ENCODE measurements at regions not wholly inside any gene's neighbourhood (a gene's known extent, or its start where the extent isn't known, plus 50 kb on each side); places are given as distances from the start of the nearest gene placed in this dataset.

DNA sequence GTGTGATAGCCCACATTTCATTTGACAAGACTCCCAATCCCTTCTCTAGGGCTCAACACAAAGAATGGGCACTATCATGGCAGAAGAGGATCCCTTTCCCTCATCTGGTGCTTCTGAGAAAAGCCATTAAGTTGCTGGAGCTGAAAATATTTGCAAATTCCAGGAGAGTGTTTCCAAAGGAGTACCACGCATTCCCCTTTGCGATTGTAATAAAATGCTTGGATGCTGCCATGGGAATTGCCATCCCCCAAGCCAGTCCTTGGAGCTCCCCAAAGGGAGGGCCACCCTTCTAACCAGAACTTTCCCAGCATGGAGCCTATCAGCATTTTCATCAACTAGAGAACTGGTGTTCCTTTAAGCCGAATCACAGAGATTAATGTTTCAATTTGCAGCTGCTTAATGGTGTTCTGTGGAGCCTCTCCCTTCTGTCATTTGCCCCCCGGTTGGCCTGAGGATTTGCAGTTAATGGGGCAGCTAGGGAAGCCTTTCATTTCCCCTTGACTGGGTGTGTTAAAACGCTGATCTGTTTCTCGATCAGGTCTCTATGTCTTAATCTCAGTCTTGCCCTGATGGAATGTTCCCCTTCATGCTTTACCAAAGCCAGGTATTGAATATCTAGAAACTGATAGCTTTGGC, 133.0 kb downstream of the ENC1 start:
- no peak for TF ChIP-seq CTCF (IDR thresholded peaks at IDR 0.05; ENCODE audit: low read depth, low read length)
- no peak overlapping the region for H3K4me3 ChIP-seq (ENCODE audit: low read depth, low read length)

- no peak overlapping the region for H3K4me3 ChIP-seq (ENCODE audit: low read depth, low read length)
- no peak for TF ChIP-seq CTCF (IDR thresholded peaks at IDR 0.05; ENCODE audit: low read depth, low read length)
Measured at GRCh38 chr5:74506119-74506518, 134.4 kb downstream of the ENC1 start.

GRCh38 chr5:74504463-74504862, 136.1 kb downstream of the ENC1 start:
- no peak overlapping the region for H3K4me3 ChIP-seq (ENCODE audit: low read depth, low read length)
- no peak for TF ChIP-seq CTCF (IDR thresholded peaks at IDR 0.05; ENCODE audit: low read depth, low read length)

- no peak overlapping the region for H3K4me3 ChIP-seq (ENCODE audit: low read depth, low read length)
- no peak for TF ChIP-seq CTCF (IDR thresholded peaks at IDR 0.05; ENCODE audit: low read depth, low read length)
Measured at GRCh38 chr5:74502479-74502950, 138.0 kb downstream of the ENC1 start.

- no peak overlapping the region for H3K4me3 ChIP-seq (ENCODE audit: low read depth, low read length)
- no peak for TF ChIP-seq CTCF (IDR thresholded peaks at IDR 0.05; ENCODE audit: low read depth, low read length)
Measured at GRCh38 chr5:74501674-74502478, 138.7 kb downstream of the ENC1 start.

DNA sequence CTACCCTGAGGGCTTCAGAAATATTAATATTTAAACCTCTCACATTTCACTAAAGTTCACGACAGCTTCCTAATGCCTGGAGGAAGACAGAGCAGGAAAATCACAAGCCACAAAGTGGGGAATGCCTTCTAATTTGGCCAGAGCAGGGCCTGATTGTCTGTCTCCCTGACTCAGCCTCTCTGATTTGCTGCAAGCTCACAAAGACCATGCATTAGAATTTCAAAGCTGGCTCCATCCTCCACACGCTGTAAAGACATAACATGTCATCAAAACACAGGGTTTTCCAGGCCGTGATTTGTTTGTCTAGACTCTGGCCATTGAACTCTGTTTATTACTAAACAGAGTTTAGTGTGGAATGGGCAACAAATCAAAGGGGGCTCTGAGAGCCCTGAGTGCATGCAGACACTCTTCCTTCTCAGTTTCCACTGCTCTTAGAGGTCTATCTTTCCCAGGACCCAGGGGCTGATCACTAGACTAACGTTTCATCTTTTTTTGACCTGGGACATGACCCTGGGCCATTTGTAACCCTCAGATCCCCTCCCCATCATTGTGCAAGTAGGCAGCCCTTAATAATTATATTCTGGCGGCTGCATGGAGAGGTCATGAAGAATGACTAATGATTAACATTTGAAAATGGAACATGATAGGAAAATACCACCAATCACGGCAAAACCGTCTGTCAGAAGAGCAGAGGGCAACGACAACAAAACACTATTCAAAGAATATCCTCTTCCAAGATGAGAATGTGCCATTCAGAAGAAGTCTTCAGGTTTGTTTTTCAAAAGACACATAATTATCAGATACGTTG, 140.2 kb downstream of the ENC1 start:
- H3K4me3 ChIP-seq (ENCODE audit: low read depth, low read length) = no peak overlapping the region
- TF ChIP-seq CTCF (IDR thresholded peaks at IDR 0.05; ENCODE audit: low read depth, low read length) = no peak

Measured in WI38 (cell line).